GM18868 (cell line): ENCODE measurements at regions not wholly inside any gene's neighbourhood (a gene's known extent, or its start where the extent isn't known, plus 50 kb on each side); places are given as distances from the start of the nearest gene placed in this dataset.
"Not testable (repeated sequence)": the region's sequence is repeated elsewhere in the genome, so short reads cannot be mapped to it uniquely, and the experiment has no call there.

Source experiments
- ATAC-seq: cut with Tn5 transposase; IDR thresholded peaks from one replicate; pipeline ENCODE4 v1.9.1; 2021; ENCODE audit warnings: mild to moderate bottlenecking, moderate library complexity; ENCODE audit not compliant: unreplicated experiment

GRCh38 chr10:61052469-61053205 is 108.7 kb upstream of the RHOBTB1 start:
- no peak for ATAC-seq

- ATAC-seq: no peak
Measured at GRCh38 chr10:61051344-61051743, 107.4 kb upstream of the RHOBTB1 start.

- ATAC-seq: no peak
Measured at GRCh38 chr10:61050120-61050745, 106.2 kb upstream of the RHOBTB1 start.

- no peak for ATAC-seq
Measured at GRCh38 chr10:61049386-61049785, 105.4 kb upstream of the RHOBTB1 start.

- no peak for ATAC-seq
Measured at GRCh38 chr10:61047788-61048560, 104.0 kb upstream of the RHOBTB1 start.

GRCh38 chr10:61047081-61047480 is 103.1 kb upstream of the RHOBTB1 start:
- no peak for ATAC-seq

GRCh38 chr10:61045480-61045879 is 101.5 kb upstream of the RHOBTB1 start:
- ATAC-seq: not testable (repeated sequence)

- ATAC-seq: no peak
Measured at GRCh38 chr10:61042533-61042932, 98.5 kb upstream of the RHOBTB1 start.

- no peak for ATAC-seq
Measured at GRCh38 chr10:61040399-61041016, 96.5 kb upstream of the RHOBTB1 start.

GRCh38 chr10:61039868-61040267 is 95.9 kb upstream of the RHOBTB1 start:
- ATAC-seq: no peak

GRCh38 chr10:61037261-61037830 is 93.4 kb upstream of the RHOBTB1 start:
- not testable (repeated sequence) for ATAC-seq

GRCh38 chr10:61036148-61036547 is 92.2 kb upstream of the RHOBTB1 start:
- not testable (repeated sequence) for ATAC-seq

GRCh38 chr10:61031341-61031740 is 87.4 kb upstream of the RHOBTB1 start:
- ATAC-seq: no peak

GRCh38 chr10:61029411-61029810 is 85.4 kb upstream of the RHOBTB1 start:
- no peak for ATAC-seq

- ATAC-seq: no peak
Measured at GRCh38 chr10:61028861-61029361, 84.9 kb upstream of the RHOBTB1 start.

GRCh38 chr10:61024856-61025201 is 80.8 kb upstream of the RHOBTB1 start:
- no peak for ATAC-seq

GRCh38 chr10:61024151-61024855 is 80.3 kb upstream of the RHOBTB1 start:
- no peak for ATAC-seq

GRCh38 chr10:61023053-61023452 is 79.1 kb upstream of the RHOBTB1 start:
- ATAC-seq: no peak

- no peak for ATAC-seq
Measured at GRCh38 chr10:61021926-61022325, 77.9 kb upstream of the RHOBTB1 start.

GRCh38 chr10:61020420-61021158 is 76.6 kb upstream of the RHOBTB1 start:
- ATAC-seq: no peak
